ENCODE measurements at regions not wholly inside any gene's neighbourhood (a gene's known extent, or its start where the extent isn't known, plus 50 kb on each side); places are given as distances from the start of the nearest gene placed in this dataset.

DNA sequence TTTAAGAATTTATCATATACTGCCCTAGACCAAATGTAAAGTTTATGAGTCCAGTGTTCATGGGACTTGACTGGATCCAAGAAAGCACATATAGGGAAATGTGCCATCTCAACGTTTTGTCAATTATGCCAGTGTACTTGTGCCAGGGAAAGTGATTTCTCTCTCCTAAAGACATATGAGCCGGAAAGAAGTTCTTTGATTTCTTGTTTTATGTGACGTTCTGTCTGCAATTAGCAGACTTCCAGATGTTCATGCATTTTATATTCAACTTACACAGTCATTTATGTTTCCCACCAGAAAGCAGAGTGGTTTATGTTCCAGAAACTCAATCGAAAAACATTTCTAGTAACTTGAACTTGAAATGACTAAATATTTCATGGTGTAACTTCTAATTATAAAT is 203.8 kb downstream of the FAM170A start:
- Histone ChIP-seq H3K27me3 (replicated peaks; ENCODE audit: insufficient read depth, low read depth, low read length, poor library complexity) (no peaks in the 10 kb centered on the region), H3K27ac (ENCODE audit: low read depth, low read length, poor library complexity, severe bottlenecking) (no peak overlapping the region), H3K9me3 (ENCODE audit: low read depth, low read length, poor library complexity, severe bottlenecking) (no peaks in the 10 kb centered on the region), H3K4me1 (ENCODE audit: insufficient read depth, low read length, poor library complexity, severe bottlenecking) (no peaks in the 10 kb centered on the region), H3K36me3 (ENCODE audit: insufficient read depth, low read length, poor library complexity, severe bottlenecking) (no peaks in the 10 kb centered on the region), H3K4me3 (ENCODE audit: low read depth, low read length, poor library complexity, severe bottlenecking) (no peak overlapping the region)
- no peak for DNase-seq (ENCODE audit: low spot score)
- ChIA-PET CTCF (no interaction called here), POLR2A (ENCODE audit: low non-redundant PET) (no interaction called here)
- no TSS peak for BruUV-seq (replicated peaks)
- intact Hi-C loops (cut with micrococcal nuclease; ENCODE audit: unreplicated experiment), result no loop called here
- TF ChIP-seq, protein P1, sequence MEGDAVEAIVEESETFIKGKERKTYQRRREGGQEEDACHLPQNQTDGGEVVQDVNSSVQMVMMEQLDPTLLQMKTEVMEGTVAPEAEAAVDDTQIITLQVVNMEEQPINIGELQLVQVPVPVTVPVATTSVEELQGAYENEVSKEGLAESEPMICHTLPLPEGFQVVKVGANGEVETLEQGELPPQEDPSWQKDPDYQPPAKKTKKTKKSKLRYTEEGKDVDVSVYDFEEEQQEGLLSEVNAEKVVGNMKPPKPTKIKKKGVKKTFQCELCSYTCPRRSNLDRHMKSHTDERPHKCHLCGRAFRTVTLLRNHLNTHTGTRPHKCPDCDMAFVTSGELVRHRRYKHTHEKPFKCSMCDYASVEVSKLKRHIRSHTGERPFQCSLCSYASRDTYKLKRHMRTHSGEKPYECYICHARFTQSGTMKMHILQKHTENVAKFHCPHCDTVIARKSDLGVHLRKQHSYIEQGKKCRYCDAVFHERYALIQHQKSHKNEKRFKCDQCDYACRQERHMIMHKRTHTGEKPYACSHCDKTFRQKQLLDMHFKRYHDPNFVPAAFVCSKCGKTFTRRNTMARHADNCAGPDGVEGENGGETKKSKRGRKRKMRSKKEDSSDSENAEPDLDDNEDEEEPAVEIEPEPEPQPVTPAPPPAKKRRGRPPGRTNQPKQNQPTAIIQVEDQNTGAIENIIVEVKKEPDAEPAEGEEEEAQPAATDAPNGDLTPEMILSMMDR (conservative IDR thresholded peaks at IDR 0.05; ENCODE audit: low read depth, low read length), result no peak
- no peak for TF ChIP-seq EZH2 (IDR thresholded peaks at IDR 0.05; ENCODE audit: borderline replicate concordance, low read depth, low read length, poor library complexity, severe bottlenecking)

DNA sequence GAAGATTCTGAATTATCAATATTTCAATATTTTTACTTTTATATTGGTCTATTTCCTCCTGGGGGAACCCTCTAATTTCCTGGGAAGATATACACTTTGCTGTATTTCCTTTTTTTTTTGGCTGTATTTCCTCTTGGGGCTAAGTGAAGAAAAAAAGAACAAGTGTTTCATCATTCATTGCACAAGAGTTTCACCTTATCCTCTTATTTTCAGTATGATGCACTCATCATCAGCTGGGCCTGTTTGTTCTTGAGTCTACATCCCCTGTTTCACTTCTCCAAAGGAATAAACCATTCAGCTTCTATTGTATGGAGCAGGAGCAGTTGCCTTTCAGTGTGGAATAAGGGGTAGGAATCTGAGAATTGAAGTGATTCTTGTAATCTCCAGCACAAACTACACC is 210.8 kb downstream of the FAM170A start:
- ChIA-PET CTCF (no interaction called here), POLR2A (ENCODE audit: low non-redundant PET) (no interaction called here)
- Histone ChIP-seq H3K4me3 (ENCODE audit: low read depth, low read length, poor library complexity, severe bottlenecking) (no peak overlapping the region), H3K9me3 (ENCODE audit: low read depth, low read length, poor library complexity, severe bottlenecking) (no peaks in the 10 kb centered on the region), H3K27me3 (replicated peaks; ENCODE audit: insufficient read depth, low read depth, low read length, poor library complexity) (no peaks in the 10 kb centered on the region), H3K4me1 (ENCODE audit: insufficient read depth, low read length, poor library complexity, severe bottlenecking) (no peaks in the 10 kb centered on the region), H3K27ac (ENCODE audit: low read depth, low read length, poor library complexity, severe bottlenecking) (no peak overlapping the region), H3K36me3 (ENCODE audit: insufficient read depth, low read length, poor library complexity, severe bottlenecking) (no peaks in the 10 kb centered on the region)
- no TSS peak for BruUV-seq (replicated peaks)
- intact Hi-C loops (cut with micrococcal nuclease; ENCODE audit: unreplicated experiment), result no loop called here
- no peak for DNase-seq (ENCODE audit: low spot score)
- no peak for TF ChIP-seq EZH2 (IDR thresholded peaks at IDR 0.05; ENCODE audit: borderline replicate concordance, low read depth, low read length, poor library complexity, severe bottlenecking)
- TF ChIP-seq, protein P1 (conservative IDR thresholded peaks at IDR 0.05; ENCODE audit: low read depth, low read length), result no peak

DNA sequence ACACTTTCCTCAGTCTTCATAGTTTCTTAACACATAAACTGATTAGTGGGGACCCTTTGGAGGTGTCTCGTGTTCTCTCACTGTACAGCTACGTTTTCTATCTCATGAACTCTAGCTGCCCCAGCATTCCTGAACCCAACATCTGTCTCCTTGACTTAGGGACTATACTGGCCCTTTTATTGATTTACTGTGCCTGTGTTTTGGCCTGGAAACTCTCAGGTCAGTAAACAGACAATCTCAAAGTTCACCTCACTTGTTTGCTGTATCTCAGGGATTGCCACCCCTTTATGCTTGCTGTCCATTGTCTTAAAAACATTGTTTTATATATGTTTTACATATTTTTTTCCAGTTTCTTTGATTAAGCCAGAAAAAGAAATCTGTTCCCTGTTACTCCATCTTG is 222.8 kb downstream of the FAM170A start:
- ChIA-PET CTCF (no interaction called here), POLR2A (ENCODE audit: low non-redundant PET) (no interaction called here)
- intact Hi-C loops (cut with micrococcal nuclease; ENCODE audit: unreplicated experiment), result no loop called here

More for the DNA sequence above, 222.8 kb downstream of the FAM170A start:
- no TSS peak for BruUV-seq (replicated peaks)
- DNase-seq (ENCODE audit: low spot score), result no peak
- H3K36me3 ChIP-seq (ENCODE audit: insufficient read depth, low read length, poor library complexity, severe bottlenecking), result no peaks in the 10 kb centered on the region
- H3K9me3 ChIP-seq (ENCODE audit: low read depth, low read length, poor library complexity, severe bottlenecking), result no peaks in the 10 kb centered on the region
- H3K4me3 ChIP-seq (ENCODE audit: low read depth, low read length, poor library complexity, severe bottlenecking), result no peak overlapping the region
- H3K27ac ChIP-seq (ENCODE audit: low read depth, low read length, poor library complexity, severe bottlenecking), result no peak overlapping the region
- no peaks in the 10 kb centered on the region for H3K4me1 ChIP-seq (ENCODE audit: insufficient read depth, low read length, poor library complexity, severe bottlenecking)
- TF ChIP-seq, protein P1 (conservative IDR thresholded peaks at IDR 0.05; ENCODE audit: low read depth, low read length), result no peak
- no peak for TF ChIP-seq EZH2 (IDR thresholded peaks at IDR 0.05; ENCODE audit: borderline replicate concordance, low read depth, low read length, poor library complexity, severe bottlenecking)
- H3K27me3 ChIP-seq (replicated peaks; ENCODE audit: insufficient read depth, low read depth, low read length, poor library complexity), result no peaks in the 10 kb centered on the region
